ENCODE measurements at regions not wholly inside any gene's neighbourhood (a gene's known extent, or its start where the extent isn't known, plus 50 kb on each side); places are given as distances from the start of the nearest gene placed in this dataset.

DNA sequence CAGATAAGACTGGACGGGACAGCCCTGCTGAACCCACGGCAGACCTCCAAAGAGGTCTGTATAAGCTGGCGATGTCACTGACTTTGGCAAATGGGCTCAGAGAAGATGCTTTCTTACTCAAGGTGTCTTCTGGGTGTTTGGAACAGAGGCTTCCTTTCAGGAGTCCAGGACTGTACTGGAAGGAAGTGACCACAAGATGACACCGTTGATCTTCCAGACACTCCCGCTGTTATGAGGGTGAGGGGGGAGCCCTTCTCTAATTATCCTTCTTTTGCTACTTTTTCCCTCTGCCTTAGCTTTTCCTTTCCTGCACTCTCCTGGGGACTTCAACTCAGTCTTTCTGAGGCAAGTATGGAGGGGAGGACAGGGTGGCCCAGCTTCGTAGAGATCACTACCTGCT is 65.2 kb upstream of the ZNF599 start:
- TF ChIP-seq CTCF (IDR thresholded peaks at IDR 0.05) (no peak), POLR2A (IDR thresholded peaks at IDR 0.05) (no peak)
